ENCODE measurements at regions not wholly inside any gene's neighbourhood (a gene's known extent, or its start where the extent isn't known, plus 50 kb on each side); places are given as distances from the start of the nearest gene placed in this dataset.

DNA sequence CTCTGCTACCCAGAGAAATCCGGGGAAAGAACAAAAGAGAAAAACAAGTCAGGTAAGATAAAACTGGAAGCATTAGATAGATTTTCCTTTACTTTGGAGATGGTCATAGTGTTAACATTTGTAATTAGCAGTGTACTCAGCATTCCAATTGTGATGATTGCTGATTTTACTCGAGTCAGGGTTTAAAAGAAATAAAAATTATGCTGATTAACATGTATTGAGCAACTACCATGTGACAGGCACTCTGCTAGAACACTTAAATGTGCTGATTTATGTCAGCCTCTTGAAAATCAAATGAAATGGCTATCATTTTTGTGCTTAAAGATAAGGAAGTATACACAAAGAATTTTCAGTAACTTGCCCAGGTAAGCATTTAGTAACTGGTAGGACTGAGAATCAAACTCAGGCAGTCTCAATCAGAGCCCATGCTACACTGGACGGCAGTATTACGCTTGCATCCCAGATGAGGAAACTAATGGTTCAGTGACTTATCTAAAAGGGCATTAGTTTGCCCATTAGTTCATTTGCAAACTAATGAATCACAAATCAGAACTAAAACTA is 735.1 kb upstream of the SORCS1 start:
- no peak for TF ChIP-seq TCF12 (IDR thresholded peaks at IDR 0.05; ENCODE audit: low read depth)
- TF ChIP-seq, protein P1, sequence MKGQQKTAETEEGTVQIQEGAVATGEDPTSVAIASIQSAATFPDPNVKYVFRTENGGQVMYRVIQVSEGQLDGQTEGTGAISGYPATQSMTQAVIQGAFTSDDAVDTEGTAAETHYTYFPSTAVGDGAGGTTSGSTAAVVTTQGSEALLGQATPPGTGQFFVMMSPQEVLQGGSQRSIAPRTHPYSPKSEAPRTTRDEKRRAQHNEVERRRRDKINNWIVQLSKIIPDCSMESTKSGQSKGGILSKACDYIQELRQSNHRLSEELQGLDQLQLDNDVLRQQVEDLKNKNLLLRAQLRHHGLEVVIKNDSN (IDR thresholded peaks at IDR 0.05): no peak
- TF ChIP-seq CEBPB (IDR thresholded peaks at IDR 0.05): no peak
- no peak for TF ChIP-seq RAD21 (IDR thresholded peaks at IDR 0.05; ENCODE audit: low read depth)
- TF ChIP-seq YY1 (IDR thresholded peaks at IDR 0.05; ENCODE audit: low read depth): no peak
- TF ChIP-seq, protein P2, sequence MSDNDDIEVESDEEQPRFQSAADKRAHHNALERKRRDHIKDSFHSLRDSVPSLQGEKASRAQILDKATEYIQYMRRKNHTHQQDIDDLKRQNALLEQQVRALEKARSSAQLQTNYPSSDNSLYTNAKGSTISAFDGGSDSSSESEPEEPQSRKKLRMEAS (IDR thresholded peaks at IDR 0.05): no peak
- TF ChIP-seq EP300 (IDR thresholded peaks at IDR 0.05; ENCODE audit: borderline replicate concordance): no peak
- TF ChIP-seq NFIC (IDR thresholded peaks at IDR 0.05): no peak
- no peak for TF ChIP-seq ZBTB7A (IDR thresholded peaks at IDR 0.05; ENCODE audit: low read depth)
- TF ChIP-seq EGR1 (IDR thresholded peaks at IDR 0.05): no peak
- no peak for TF ChIP-seq TEAD4 (IDR thresholded peaks at IDR 0.05)

All from Ishikawa (cell line).